Smooth muscle cell (in vitro differentiated cells): ENCODE measurements at regions not wholly inside any gene's neighbourhood (a gene's known extent, or its start where the extent isn't known, plus 50 kb on each side); places are given as distances from the start of the nearest gene placed in this dataset.

Source experiments
- DNase-seq: peaks from one replicate; lab custom pipeline; 2025; ENCODE audit not compliant: unreplicated experiment; lab: John Stamatoyannopoulos, UW
- H2AFZ ChIP-seq: fragments of 200-600 bp; sonication (generic); 2 replicates; pipeline ENCODE4 v1.6.0; 2016; ENCODE audit warnings: antibody characterized with exemption, low read depth, mild to moderate bottlenecking
- H3F3A ChIP-seq: fragments of 200-600 bp; sonication (generic); 2 replicates; pipeline ENCODE4 v1.6.0; 2017; ENCODE audit warnings: antibody characterized with exemption, low read depth
- H3K27ac ChIP-seq: fragments of 200-600 bp; sonication (generic); 2 replicates; pipeline ENCODE4 v1.5.1; 2016; ENCODE audit warnings: low read depth, mild to moderate bottlenecking
- H3K27me3 ChIP-seq: fragments of 200-600 bp; sonication (generic); 2 replicates; pipeline ENCODE4 v1.6.1; 2016; ENCODE audit warnings: low read depth, mild to moderate bottlenecking
- H3K36me3 ChIP-seq: fragments of 200-600 bp; sonication (generic); 2 replicates; pipeline ENCODE4 v1.5.1; 2016; ENCODE audit warnings: low read depth
- H3K4me1 ChIP-seq: fragments of 200-600 bp; sonication (generic); 2 replicates; pipeline ENCODE4 v1.5.1; 2016; ENCODE audit warnings: low read depth
- H3K4me2 ChIP-seq: fragments of 200-600 bp; sonication (generic); 2 replicates; pipeline ENCODE4 v1.6.0; 2016; ENCODE audit warnings: mild to moderate bottlenecking
- H3K4me3 ChIP-seq: fragments of 200-600 bp; sonication (generic); 2 replicates; pipeline ENCODE4 v1.5.1; 2016; ENCODE audit warnings: mild to moderate bottlenecking
- H3K79me2 ChIP-seq: fragments of 200-600 bp; sonication (generic); 2 replicates; pipeline ENCODE4 v1.6.0; 2016; ENCODE audit warnings: low read depth, mild to moderate bottlenecking
- H3K9ac ChIP-seq: fragments of 200-600 bp; sonication (generic); 2 replicates; pipeline ENCODE4 v1.6.0; 2016; ENCODE audit warnings: low read depth
- H3K9me3 ChIP-seq: fragments of 200-600 bp; sonication (generic); replicated peaks from 2 replicates; pipeline ENCODE4 v1.5.1; 2016; ENCODE audit warnings: low read depth
- H4K20me1 ChIP-seq: fragments of 200-600 bp; sonication (generic); 2 replicates; pipeline ENCODE4 v1.6.0; 2016; ENCODE audit warnings: low read depth
- CTCF ChIP-seq: fragments of 200-600 bp; sonication (generic); IDR thresholded peaks from 2 replicates; pipeline ENCODE4 v1.5.1; 2017; ENCODE audit warnings: borderline replicate concordance, mild to moderate bottlenecking, antibody characterized with exemption; ENCODE audit not compliant: insufficient read depth, poor library complexity, severe bottlenecking
- WGBS: methylation state at CpG from one replicate; pipeline ENCODE4 v1.1.7; 2016; ENCODE audit warnings: low lambda C conversion rate; 5-methylcytosine and 5-hydroxymethylcytosine counted together

GRCh38 chr13:86765462-86765861 lies 905.7 kb upstream of the SLITRK5 start:
- no peaks in the 10 kb centered on the region for H3K79me2 ChIP-seq
- no peak overlapping the region for H3K9ac ChIP-seq
- H3K9me3 ChIP-seq = no peaks in the 10 kb centered on the region
- H4K20me1 ChIP-seq = no peaks in the 10 kb centered on the region
- no peak overlapping the region for H3K27ac ChIP-seq
- no peaks in the 10 kb centered on the region for H3K27me3 ChIP-seq
- H3F3A ChIP-seq = no peaks in the 10 kb centered on the region
- WGBS = 76% methylated on average over 3 of the region's 3 CpGs
- H3K4me1 ChIP-seq = no peaks in the 10 kb centered on the region
- H3K36me3 ChIP-seq = no peaks in the 10 kb centered on the region
- no peak overlapping the region for H3K4me2 ChIP-seq
- no peak overlapping the region for H3K4me3 ChIP-seq
- no peak for DNase-seq
- no peak overlapping the region for H2AFZ ChIP-seq
- no peak for TF ChIP-seq CTCF

GRCh38 chr13:86788616-86789015 lies 882.6 kb upstream of the SLITRK5 start:
- Histone ChIP-seq H3K27me3 (no peaks in the 10 kb centered on the region), H3K36me3 (no peaks in the 10 kb centered on the region), H3K9ac (no peak overlapping the region), H4K20me1 (no peaks in the 10 kb centered on the region), H3F3A (no peaks in the 10 kb centered on the region), H3K9me3 (no peaks in the 10 kb centered on the region), H3K79me2 (no peaks in the 10 kb centered on the region), H3K4me1 (no peaks in the 10 kb centered on the region), H3K27ac (no peak overlapping the region), H3K4me2 (no peak overlapping the region), H2AFZ (no peak overlapping the region), H3K4me3 (no peak overlapping the region)
- DNase-seq = no peak
- 52% methylated on average over 2 of the region's 2 CpGs for WGBS
- no peak for TF ChIP-seq CTCF

DNA sequence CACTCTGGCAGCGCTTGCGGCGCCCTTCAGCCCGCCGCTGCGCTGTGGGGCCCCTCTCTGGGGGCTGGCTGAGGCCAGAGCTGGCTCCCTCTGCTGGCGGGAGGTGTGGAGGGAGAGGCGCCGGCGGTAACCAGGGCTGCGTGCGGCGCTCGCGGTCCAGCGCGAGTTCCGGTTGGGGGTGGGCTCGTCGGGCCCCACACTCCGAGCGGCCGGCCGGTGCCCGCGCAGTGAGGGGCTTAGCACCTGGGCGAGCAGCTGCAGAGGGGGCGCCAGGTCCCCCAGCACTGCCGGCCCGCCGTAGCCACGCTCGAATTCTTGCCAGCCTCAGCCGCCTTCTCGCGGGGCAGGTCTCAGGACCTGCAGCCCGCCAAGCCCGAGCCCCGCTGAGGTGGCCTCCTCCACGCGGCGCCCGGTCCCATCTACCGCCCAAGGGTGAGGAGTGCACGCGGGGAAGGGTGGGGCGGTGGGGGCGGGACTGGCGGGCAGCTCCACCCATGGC lies 879.0 kb upstream of the SLITRK5 start:
- Histone ChIP-seq H3K4me2 (no peak overlapping the region), H3K79me2 (no peaks in the 10 kb centered on the region), H3K9ac (no peak overlapping the region), H3K4me1 (no peaks in the 10 kb centered on the region), H4K20me1 (no peaks in the 10 kb centered on the region), H3K27me3 (no peaks in the 10 kb centered on the region), H3K27ac (no peak overlapping the region), H3K9me3 (no peaks in the 10 kb centered on the region), H2AFZ (no peak overlapping the region), H3K36me3 (no peaks in the 10 kb centered on the region), H3F3A (no peaks in the 10 kb centered on the region), H3K4me3 (no peak overlapping the region)
- TF ChIP-seq CTCF = no peak
- DNase-seq = no peak
- WGBS = 98% methylated on average over 40 of the region's 49 CpGs

- Histone ChIP-seq H4K20me1 (no peaks in the 10 kb centered on the region), H3K4me1 (no peaks in the 10 kb centered on the region), H2AFZ (no peak overlapping the region), H3K27me3 (no peaks in the 10 kb centered on the region), H3K27ac (no peak overlapping the region), H3K79me2 (no peaks in the 10 kb centered on the region), H3K4me2 (no peak overlapping the region), H3K36me3 (no peaks in the 10 kb centered on the region), H3F3A (no peaks in the 10 kb centered on the region), H3K9me3 (no peaks in the 10 kb centered on the region), H3K9ac (no peak overlapping the region), H3K4me3 (no peak overlapping the region)
- no peak for TF ChIP-seq CTCF
- 86% methylated on average over 2 of the region's 2 CpGs for WGBS
- no peak for DNase-seq
These were observed 875.3 kb upstream of the SLITRK5 start for GRCh38 chr13:86795858-86796257.
